ENCODE measurements at regions not wholly inside any gene's neighbourhood (a gene's known extent, or its start where the extent isn't known, plus 50 kb on each side); places are given as distances from the start of the nearest gene placed in this dataset.
"Not testable (repeated sequence)": the region's sequence is repeated elsewhere in the genome, so short reads cannot be mapped to it uniquely, and the experiment has no call there.

DNA sequence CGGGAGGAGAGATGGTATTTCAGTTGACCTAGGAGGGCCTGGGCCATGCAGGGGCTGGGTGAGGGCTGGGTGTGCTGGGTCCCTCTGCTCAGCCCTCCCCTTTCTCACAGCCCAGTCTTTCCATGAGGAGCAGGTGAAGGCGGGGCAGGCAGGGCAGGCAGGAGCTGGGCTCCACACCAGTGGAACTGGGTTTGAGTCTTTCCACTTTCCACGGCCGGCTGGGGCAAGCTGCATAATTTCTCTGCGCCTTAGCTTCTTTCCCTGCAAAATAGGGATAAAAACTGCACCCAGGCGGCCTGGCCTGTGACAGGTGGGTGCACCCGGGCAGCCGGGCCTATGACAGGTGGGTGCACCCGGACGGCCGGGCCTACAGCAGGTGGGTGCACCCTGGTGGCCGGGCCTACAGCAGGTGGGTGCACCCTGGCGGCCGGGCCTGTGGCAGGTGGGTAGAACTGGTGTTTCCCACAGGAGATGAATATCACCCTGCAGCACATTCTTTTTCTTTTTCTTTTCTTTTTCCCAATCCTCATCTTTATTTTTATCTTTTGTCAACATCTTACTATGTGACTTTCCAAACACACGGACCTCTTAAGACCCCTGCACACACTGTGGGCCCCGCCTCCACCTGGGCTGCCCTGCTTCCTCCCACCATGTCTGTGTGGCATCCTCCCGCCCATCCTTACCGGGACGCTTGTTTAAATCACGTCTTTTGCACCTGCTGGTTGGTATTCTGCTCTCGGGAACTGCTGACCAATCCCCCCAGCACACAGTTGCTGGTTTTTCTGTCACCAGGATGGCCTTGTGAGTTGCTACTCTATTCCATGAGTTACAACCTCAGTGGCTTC is 111.3 kb downstream of the NPIPB11 start:
- DNase-seq, result not testable (repeated sequence)

DNA sequence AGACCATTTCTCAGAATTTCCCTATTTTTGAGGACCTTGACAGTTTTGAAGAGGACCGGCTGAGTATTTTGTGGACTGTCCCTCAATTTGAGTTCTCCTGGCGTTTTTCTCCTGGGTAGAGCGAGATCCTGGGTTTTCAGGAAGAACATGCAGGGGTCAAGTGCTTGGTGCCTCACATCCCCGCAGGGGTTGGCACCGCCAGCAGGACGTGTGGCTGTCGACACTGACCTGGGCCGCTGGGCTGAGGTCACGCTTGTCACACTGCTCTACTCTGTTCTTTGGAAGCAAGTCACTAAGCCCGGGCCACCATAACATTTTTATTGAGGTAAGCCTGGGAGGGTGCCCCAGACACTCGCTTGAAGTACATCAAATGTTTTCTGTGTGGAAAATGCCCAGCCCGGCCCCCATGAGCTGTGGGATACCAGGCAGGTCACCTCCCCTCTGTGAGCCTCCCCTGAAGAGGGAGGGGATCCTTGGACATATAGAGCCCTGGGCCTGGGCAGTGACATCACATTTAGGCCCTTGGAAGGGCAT is 112.0 kb downstream of the NPIPB11 start:
- not testable (repeated sequence) for DNase-seq

DNA sequence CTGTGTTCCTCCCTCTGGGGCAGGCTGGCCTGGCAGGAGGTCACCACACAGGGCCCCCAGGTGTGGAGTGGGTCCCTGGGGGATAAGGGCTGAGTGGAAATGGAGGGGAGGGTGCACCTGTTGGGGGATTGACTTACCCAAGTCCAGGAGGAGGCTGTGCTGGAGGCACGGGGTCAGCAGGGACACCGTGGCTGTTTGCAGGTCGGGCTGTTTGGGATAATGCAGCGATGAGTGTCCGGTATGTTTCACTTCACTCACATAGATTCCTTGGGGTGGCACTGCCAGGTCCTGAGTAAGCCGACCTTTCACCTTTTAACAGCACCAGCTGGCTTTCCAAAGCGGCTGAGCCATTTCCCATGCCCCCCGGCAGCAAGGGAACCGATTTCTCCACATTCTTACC is 113.0 kb downstream of the NPIPB11 start:
- DNase-seq, result not testable (repeated sequence)

DNA sequence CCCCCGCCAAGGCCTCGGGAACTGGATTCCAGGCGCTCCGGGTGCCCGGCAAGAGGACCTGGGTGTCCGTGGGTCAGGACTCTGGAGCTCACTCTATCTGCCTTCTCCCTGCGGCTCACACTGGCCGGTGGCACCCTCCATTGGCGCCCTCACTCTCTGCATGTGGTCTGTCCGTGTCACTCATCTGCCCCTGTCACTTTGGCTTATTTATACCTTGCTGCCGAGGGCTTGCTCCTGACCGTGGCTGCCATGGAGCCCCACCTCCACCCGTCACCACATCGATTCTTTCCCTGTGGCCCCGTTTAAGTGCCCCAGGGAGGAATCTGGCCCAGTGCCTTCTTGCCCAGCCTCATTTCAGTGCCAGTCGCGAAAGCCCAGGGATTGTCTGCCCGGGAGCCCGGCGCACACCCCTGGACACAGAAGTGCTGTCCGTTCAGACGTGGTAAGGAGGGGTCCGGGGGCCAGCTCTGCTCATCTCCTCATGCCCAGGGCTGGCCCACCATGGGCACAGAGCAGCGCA is 113.5 kb downstream of the NPIPB11 start:
- DNase-seq, result not testable (repeated sequence)

DNA sequence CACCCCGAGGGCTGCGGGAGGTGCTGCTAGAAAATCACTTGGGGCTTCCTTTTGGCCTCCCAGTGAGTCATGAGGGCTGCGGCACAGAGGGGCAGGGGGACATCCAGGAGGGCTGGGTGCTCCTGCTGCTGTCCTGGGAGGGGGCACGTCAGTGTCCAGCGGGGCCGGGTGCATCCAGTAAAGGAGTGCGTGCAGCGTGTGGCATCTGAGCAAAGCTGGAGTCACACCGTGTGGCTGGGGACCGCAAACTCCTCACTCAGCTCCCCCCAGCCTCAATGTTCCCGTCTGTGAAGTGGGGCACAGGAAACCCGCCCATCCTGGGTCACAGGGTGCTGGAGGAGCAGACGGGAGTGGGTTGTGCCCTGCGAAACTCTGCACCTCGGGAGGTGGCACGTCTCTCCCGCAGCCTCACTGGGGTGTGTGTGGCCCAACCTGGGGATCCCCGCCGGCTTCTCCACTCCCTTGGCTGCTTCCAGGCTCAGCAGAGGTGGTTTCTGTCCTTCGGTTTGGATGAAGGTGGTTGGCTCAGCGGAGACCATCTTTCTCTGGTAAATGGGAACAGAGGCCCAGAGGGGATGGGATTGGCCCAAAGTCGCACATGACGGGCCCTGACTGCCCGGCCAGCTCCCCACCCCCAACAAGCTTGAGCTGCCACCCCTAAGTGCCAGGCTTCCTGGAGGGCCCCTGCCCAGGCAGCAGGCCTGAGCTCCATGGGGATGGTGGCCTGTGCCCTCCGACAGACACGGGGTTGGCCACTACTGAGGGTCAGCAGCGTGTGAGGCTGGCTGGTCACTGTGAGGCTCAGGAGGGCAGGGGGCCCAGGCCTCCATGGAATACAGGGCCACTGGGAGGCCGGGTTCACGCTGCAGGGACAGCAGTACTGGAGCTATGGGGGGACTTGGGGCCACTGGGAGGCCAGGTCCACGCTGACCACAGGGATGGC is 114.9 kb downstream of the NPIPB11 start:
- not testable (repeated sequence) for DNase-seq

DNA sequence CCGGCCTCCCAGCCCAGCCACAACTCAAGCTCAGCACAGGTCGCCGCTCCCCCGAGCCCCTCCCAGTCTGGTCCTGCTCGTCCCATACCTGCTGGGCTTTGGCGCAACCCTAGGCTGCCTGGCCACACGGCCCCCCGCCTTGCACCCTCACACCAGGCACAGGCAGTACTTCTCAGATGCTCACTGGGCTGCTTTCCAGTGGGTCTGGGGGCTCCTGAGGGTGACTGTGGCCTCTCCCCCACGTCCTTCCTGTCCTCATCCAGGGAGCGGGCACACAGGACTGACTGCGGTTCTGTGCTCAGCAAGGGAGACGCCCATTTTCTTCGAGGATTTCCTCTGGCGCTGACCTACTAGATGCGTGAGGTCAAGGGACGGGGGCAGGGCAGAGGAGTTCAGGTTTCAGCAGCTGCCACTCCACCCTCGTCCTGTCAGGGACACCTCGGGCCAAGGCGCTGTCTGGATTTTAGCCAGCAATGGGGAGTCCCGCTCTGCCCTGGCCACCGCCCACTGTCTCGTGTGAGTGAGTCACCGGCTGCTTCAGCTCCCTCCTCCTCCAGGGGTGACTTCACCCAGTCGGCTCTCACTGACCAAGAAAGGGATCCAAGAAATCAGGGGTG is 115.8 kb downstream of the NPIPB11 start:
- DNase-seq, result peak; percentile 68

DNA sequence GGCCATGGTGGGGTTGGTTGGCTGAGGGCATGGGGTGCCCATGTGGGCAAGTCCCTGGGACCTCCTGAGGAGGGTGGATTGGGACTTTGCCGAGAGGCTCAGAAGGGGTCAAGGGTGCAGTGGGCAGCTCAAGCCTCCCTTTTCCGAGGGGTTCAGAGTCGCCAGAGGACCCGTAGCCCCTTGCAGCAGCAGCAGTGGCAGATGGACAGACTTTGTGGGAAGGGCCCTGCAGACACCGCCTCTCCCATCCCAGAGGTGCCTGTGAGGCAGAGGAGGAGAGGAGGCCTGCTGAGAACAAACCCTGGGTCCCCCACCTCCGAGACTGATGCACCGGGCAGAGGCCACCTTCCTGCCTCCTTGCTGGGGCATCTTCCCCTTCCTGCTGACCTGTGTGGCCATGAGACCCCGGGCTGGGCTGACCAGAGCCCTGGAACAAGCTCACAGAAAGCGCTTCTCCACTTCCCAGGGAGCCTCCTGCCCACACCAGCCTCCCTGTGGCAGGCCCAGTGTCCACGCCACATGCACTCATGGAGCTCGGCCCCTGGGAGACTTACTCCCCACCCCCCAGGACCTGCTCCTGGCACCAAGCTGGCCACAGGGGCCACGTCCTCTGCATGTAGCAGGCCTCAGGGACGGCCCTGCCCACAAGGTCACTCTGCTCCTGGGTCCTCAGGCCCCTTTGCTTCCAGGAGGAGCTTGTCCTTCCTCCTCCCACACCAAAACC is 116.8 kb downstream of the NPIPB11 start:
- DNase-seq, result not testable (repeated sequence)

DNA sequence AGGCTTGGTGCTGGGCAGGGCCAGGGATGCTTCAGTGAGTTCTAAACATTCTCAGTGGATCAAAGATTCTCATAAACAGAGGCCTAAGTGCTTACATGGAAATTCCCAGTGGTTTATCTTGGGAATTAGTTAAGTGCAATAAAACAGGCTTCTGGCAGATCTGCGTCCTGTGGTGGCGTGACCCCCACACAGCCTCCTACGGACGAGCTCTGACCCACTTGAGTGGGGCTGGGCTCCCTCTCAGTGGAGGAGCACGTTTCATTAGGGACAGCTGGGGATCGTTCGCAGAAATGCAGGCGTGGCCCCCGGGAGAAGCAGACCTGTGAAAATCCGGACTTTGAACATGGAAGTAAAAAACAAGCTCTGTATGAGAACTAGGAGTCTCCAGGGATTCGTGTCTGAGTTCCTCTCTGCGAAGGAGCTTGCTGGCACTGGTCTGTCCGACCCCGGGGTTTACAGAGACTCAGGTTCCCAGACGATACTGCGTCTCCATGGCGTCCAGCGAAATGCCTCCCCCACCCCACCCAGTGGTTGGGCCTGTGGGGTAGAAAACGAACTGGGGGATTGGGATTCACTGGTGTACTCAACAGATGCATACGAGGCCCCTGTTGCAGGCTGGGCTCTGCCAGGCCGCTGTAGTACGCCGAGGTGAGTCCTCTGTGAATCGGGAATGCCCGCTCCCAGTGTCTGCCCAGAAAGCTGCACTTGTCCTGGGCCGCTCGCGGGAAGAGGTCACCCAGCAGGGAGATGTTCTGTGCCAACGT is 117.6 kb downstream of the NPIPB11 start:
- peak; percentile 57 for DNase-seq

DNA sequence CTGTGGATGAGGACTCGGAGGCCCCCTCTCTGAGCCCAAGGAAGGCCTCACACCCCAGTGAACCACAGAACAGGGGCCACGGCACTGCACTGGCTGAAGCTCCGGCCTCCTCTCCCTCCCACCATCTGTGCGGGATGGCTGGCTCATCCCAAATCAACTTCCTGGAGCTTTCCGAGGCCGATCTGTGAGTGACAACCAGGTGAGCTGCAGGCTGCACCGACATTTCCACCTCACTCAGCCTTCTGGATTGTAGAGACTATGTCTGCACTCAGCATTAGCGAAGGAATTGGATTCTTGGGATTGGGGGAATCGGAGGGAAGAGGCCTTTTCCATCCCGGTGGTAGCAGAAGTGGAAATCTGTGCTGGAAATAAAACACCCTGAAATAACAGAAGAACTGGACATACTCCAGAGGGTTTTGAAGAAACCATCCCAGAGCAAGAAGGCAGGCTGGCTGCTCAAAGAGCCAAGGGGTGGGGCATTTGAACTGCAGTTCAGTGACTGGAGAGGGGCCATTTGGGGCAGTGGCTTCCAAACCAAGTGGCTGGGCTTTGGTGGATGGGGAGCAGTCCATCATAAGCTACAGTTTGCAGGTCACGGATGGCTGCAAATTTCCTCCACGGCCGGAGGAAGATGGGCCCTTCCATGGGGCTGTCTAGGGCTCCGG is 118.5 kb downstream of the NPIPB11 start:
- DNase-seq, result not testable (repeated sequence)

DNA sequence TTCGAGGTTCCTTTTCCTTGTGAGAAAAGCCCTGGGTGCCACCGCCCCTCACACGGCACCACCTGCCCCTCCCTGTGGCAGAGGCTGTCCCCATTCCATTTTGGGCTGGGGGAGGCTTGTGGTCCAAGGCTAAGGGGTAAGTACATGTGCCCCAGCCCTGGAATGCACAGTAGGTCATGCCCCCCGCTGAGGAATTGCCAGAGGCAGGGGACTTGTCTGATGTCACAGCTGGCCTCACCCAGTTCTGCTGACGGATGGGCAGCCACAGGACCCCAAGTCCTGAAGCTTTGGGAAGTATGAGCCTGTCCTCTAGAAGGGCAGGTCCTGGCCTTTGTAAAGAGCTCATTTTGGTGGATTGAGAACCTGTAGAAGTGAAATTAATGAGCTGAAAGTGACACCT is 119.3 kb downstream of the NPIPB11 start:
- not testable (repeated sequence) for DNase-seq

DNA sequence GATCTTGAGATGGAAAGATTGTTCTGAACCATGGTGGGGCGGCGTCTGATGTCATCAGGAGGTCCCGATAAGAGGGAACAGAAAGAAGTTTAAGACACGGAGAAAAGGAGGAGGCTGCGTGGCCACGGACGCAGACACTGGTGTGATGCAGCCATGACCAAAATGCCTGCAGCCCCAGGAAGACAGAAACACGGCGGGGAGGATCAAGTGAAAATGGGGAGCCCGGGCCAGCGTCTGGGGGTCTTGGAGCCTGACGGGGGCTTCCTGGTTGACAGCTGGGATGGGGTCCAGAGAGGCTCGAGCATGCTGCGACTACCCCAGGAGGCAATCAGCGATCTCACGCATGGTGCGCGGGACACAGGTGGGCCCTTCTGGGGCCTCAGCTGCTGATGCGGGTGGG is 119.7 kb downstream of the NPIPB11 start:
- DNase-seq, result not testable (repeated sequence)

DNA sequence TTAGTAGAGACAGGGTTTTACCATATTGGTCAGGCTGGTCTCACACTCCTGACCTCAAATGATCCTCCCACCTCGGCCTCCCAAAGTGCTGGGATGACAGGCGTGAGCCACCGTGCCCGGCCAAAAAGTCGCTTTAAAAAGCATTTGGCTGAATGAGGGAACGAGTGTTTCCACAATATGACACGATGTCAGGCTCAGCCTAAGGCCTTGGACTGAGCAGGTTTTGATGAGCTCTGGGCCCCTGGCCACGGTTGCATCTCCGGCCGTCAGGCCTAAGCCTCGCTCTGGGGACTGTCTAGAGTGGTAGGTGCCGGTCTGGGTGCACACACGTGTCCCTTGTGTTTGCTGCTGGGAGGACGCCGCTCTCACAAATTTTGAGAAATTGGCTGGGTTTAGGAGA is 120.3 kb downstream of the NPIPB11 start:
- not testable (repeated sequence) for DNase-seq

DNA sequence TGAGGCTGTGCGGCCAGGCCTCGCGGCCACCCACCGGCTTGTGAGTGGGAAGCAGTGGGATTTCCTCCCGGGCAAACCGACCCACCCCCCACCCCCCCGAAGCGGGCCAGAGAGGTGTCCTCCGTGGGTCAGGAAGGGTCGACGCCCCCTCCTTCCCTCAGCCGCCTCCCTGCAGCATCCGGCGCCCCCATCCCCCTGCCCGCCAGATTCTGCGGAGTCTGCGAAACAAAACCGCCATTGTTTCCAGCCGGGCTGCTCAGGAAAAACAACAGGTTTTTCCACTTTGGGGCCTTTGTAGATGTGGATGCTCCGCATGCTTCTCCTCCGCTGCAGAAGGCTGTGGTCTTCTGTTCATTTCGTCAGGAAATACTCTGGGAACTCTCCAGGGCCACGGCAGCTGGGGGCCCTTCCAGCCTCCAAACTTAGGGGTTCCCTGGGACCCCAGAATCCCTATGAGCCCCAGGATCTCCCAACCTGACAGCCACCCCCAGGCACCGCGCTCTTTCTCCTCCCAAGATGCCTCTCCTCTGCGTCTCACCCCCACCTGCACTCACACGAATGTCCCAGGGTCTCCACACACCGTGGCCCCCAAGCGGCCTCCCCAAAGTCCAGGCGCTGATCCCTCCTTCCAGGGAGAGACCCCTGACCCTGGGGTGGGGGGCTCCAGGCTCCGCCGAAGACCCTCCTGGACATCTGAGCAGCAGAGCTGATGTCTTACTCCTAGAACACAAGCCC is 121.2 kb downstream of the NPIPB11 start:
- not testable (repeated sequence) for DNase-seq

DNA sequence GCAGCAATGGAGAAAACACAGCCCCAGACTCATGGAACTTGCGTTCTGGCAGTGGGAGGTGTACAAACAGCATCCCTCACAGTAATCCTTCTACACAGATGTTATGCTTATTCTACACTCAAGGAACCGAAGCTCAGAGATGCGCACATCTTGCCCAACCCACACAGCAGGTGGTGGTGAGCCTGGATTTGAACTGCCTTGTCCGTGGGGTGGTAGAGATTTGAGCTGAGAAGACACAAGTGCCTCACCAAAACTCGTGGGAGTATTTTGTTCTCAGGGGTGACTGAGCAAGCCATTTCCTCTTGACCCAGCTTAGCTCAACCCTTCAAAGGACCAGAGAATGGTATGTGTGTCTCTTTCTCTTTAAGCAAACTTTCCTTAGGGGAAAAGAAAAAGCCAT is 121.8 kb downstream of the NPIPB11 start:
- not testable (repeated sequence) for DNase-seq

DNA sequence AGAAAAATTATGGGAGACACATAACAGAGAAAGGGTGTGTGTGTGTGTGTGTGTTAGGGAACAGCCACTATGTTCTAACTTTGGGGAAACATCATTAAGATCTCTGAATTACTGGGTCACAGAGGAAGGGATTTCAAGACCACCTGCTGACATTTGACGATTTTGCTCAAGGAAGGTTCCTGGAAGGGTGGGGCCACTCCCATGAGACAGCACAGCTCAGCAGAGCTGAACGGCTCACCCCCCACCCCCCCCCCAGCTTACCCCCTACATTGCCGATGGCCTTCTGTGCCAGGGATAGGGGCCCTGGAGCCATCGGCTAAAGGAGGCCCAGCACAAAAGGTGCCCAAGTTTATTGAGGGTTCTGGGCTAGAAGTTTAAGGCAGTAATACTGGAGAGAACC is 122.4 kb downstream of the NPIPB11 start:
- DNase-seq, result not testable (repeated sequence)

DNA sequence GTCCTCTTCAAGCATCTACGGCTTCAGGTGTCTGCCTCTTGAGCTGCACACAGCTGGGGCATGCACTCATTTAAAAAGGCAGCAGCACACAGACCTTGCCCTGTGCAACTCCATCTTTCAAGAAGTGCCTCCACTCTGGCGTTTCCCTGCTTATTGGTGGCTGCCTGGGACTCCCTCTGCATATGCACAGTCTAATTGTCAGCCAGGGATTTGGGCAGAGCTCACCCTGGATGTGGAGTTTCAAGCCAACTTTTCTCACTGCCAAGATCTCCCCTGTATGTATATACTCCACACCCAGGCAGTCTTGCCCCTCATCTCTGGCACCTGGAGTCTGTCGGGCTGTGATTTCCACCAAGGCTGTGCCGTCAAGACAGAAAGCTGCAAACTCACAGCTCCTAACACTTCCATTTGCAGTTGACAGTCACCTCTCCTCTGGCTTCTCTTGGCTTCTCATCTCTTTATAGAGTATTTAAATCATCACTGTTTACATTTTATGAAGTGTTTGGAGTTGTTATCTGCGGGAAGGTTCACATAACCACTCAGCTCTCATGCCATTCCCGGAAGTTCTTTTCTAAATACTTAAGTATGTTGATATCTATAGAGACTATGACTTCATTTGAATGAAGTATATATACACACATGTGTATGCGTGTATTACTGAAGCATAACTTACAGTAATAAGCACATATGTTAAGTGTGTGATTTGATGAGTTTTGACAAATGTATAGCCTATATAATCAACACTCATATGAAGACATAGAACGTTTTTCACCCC is 128.2 kb downstream of the NPIPB11 start:
- not testable (repeated sequence) for DNase-seq

DNA sequence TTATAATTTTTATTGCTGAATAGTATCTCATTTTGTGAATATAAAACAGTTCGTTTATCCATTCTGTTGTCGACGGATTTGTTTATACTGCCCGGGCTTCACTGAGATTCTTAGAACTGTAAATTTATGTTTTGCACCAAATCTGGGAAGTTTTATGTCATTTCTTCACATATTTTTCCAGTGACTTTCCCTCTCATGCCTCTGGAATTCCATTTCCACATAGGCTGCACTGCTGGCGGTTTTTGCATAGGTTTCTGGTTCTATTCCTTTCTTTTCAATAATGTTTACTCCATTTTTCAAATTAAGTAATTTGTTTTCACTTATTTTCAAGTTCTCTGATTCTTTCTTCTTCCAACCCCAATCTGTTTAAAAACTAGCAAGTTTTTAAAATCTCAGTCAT is 130.1 kb downstream of the NPIPB11 start:
- DNase-seq, result not testable (repeated sequence)

Measured in right kidney (tissue), 1 donor.